Ascending aorta (tissue), 2 donors: ENCODE measurements at regions not wholly inside any gene's neighbourhood (a gene's known extent, or its start where the extent isn't known, plus 50 kb on each side); places are given as distances from the start of the nearest gene placed in this dataset.

Experiments used
- DNase-seq, 2 donors: peaks; one replicate each; pipeline ENCODE4 v3.0.0-alpha.2; 2019; ENCODE audit warnings: low spot score in 2 of 2
- H3K27ac ChIP-seq, 2 donors: fragments of 200-600 bp; sonication (generic); one replicate each; pipeline ENCODE4 v1.5.1; 2016 to 2017; ENCODE audit warnings: mild to moderate bottlenecking in 1 of 2
- H3K27me3 ChIP-seq: fragments of 200-600 bp; sonication (generic); one replicate; pipeline ENCODE4 v1.5.1; 2017
- H3K36me3 ChIP-seq, 2 donors: fragments of 200-600 bp; sonication (generic); one replicate each; pipeline ENCODE4 v1.5.1; 2016
- H3K4me1 ChIP-seq, 2 donors: fragments of 200-600 bp; sonication (generic); one replicate each; pipeline ENCODE4 v1.5.1; 2016 to 2017; ENCODE audit warnings: mild to moderate bottlenecking in 1 of 2
- H3K4me3 ChIP-seq, 2 donors: fragments of 200-600 bp; sonication (generic); one replicate each; pipeline ENCODE4 v1.5.1; 2016 to 2017; ENCODE audit warnings: mild to moderate bottlenecking in 1 of 2
- H3K9me3 ChIP-seq, 2 donors: fragments of 200-600 bp; sonication (generic); one replicate each; pipeline ENCODE4 v1.5.1; 2016
- intact Hi-C: fragments of 100-400 bp; cut with DNase I; formaldehyde crosslinking; loops from one replicate; pipeline ENCODE4 v1.15.1; 2023
- TF ChIP-seq, protein P1 (sequence below), 3 experiments: fragments of 200-600 bp in 2 of 3; fragments of 450-650 bp in 1 of 3; sonication (generic) in 2 of 3; IDR thresholded peaks; one replicate each; pipeline ENCODE4 v1.5.1; 2016 to 2019; ENCODE audit warnings: antibody characterized with exemption in 3 of 3, mild to moderate bottlenecking in 1 of 3, moderate library complexity in 1 of 3

DNA sequence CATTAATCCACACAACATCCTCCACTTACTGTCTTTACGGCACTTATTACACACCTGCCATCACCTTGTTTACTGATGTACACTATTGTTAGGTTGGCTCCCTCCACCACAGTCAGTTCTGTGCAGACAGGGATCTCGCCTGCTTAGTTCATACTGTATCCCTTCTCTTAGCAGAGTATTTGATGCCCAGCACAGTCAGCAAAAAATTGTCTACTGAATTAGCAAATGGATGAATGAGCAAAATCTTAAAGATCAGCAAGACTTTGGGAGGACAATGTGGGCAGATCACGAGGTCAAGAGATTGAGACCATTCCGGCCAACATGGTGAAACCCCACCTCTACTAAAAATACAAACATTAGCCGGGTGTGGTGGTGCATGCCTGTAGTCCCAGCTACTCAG, 109.8 kb upstream of the ATXN1 start:
- no peaks in the 10 kb centered on the region for H3K27me3 ChIP-seq
- TF ChIP-seq, protein P1, sequence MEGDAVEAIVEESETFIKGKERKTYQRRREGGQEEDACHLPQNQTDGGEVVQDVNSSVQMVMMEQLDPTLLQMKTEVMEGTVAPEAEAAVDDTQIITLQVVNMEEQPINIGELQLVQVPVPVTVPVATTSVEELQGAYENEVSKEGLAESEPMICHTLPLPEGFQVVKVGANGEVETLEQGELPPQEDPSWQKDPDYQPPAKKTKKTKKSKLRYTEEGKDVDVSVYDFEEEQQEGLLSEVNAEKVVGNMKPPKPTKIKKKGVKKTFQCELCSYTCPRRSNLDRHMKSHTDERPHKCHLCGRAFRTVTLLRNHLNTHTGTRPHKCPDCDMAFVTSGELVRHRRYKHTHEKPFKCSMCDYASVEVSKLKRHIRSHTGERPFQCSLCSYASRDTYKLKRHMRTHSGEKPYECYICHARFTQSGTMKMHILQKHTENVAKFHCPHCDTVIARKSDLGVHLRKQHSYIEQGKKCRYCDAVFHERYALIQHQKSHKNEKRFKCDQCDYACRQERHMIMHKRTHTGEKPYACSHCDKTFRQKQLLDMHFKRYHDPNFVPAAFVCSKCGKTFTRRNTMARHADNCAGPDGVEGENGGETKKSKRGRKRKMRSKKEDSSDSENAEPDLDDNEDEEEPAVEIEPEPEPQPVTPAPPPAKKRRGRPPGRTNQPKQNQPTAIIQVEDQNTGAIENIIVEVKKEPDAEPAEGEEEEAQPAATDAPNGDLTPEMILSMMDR (IDR thresholded peaks at IDR 0.05) = no peak
- no peak overlapping the region for H3K4me3 ChIP-seq
- DNase-seq = no peak
- intact Hi-C loops = no loop called here
- H3K27ac ChIP-seq = no peak overlapping the region
- H3K9me3 ChIP-seq = no peaks in the 10 kb centered on the region
- H3K4me1 ChIP-seq = no peaks in the 10 kb centered on the region
- no peaks in the 10 kb centered on the region for H3K36me3 ChIP-seq

- Histone ChIP-seq H3K4me3 (no peak overlapping the region), H3K27ac (no peak overlapping the region), H3K27me3 (no peaks in the 10 kb centered on the region), H3K36me3 (no peaks in the 10 kb centered on the region), H3K9me3 (no peaks in the 10 kb centered on the region), H3K4me1 (no peaks in the 10 kb centered on the region)
- intact Hi-C loops = no loop called here
- DNase-seq = no peak
- TF ChIP-seq, protein P1 (IDR thresholded peaks at IDR 0.05) = no peak
These were observed 107.7 kb upstream of the ATXN1 start for GRCh38 chr6:16868968-16869367.

GRCh38 chr6:16857969-16858592, 96.8 kb upstream of the ATXN1 start:
- Histone ChIP-seq H3K27me3 (no peaks in the 10 kb centered on the region), H3K27ac (no peak overlapping the region), H3K4me3 (no peak overlapping the region), H3K36me3 (no peaks in the 10 kb centered on the region), H3K4me1 (no peaks in the 10 kb centered on the region), H3K9me3 (no peaks in the 10 kb centered on the region)
- DNase-seq = no peak
- TF ChIP-seq, protein P1 (IDR thresholded peaks at IDR 0.05) = no peak
- intact Hi-C loops = no loop called here

- intact Hi-C loops = no loop called here
- no peak overlapping the region for H3K4me3 ChIP-seq
- no peaks in the 10 kb centered on the region for H3K4me1 ChIP-seq
- H3K36me3 ChIP-seq = no peaks in the 10 kb centered on the region
- DNase-seq = no peak
- TF ChIP-seq, protein P1 (IDR thresholded peaks at IDR 0.05) = no peak
- H3K27ac ChIP-seq = no peak overlapping the region
- H3K27me3 ChIP-seq = no peaks in the 10 kb centered on the region
- H3K9me3 ChIP-seq = no peaks in the 10 kb centered on the region
These were observed 94.2 kb upstream of the ATXN1 start for GRCh38 chr6:16855460-16855859.

GRCh38 chr6:16854986-16855385, 93.7 kb upstream of the ATXN1 start:
- DNase-seq = no peak
- H3K4me1 ChIP-seq = no peaks in the 10 kb centered on the region
- TF ChIP-seq, protein P1 (IDR thresholded peaks at IDR 0.05) = no peak
- H3K36me3 ChIP-seq = no peaks in the 10 kb centered on the region
- intact Hi-C loops = no loop called here
- no peaks in the 10 kb centered on the region for H3K9me3 ChIP-seq
- H3K27me3 ChIP-seq = no peaks in the 10 kb centered on the region
- no peak overlapping the region for H3K4me3 ChIP-seq
- no peak overlapping the region for H3K27ac ChIP-seq

GRCh38 chr6:16852671-16853070, 91.4 kb upstream of the ATXN1 start:
- no peaks in the 10 kb centered on the region for H3K4me1 ChIP-seq
- intact Hi-C loops = no loop called here
- TF ChIP-seq, protein P1 (IDR thresholded peaks at IDR 0.05) = no peak
- H3K9me3 ChIP-seq = no peaks in the 10 kb centered on the region
- H3K4me3 ChIP-seq = no peak overlapping the region
- H3K27me3 ChIP-seq = no peaks in the 10 kb centered on the region
- no peaks in the 10 kb centered on the region for H3K36me3 ChIP-seq
- no peak overlapping the region for H3K27ac ChIP-seq
- no peak for DNase-seq
